GM08714 (cell line): ENCODE measurements at regions not wholly inside any gene's neighbourhood (a gene's known extent, or its start where the extent isn't known, plus 50 kb on each side); places are given as distances from the start of the nearest gene placed in this dataset.
"Not testable (repeated sequence)": the region's sequence is repeated elsewhere in the genome, so short reads cannot be mapped to it uniquely, and the experiment has no call there.

Experiments used
- H3K4me3 ChIP-seq: fragments of 200-500 bp; sonication (Bioruptor generic); 2 replicates; pipeline ENCODE4 v1.5.1; 2014; ENCODE audit warnings: mild to moderate bottlenecking, low read length, inconsistent platforms
- ZNF274 ChIP-seq: IDR thresholded peaks from 2 replicates; pipeline ENCODE4 v1.6.1; 2012; ENCODE audit warnings: mild to moderate bottlenecking, low read depth, low read length

DNA sequence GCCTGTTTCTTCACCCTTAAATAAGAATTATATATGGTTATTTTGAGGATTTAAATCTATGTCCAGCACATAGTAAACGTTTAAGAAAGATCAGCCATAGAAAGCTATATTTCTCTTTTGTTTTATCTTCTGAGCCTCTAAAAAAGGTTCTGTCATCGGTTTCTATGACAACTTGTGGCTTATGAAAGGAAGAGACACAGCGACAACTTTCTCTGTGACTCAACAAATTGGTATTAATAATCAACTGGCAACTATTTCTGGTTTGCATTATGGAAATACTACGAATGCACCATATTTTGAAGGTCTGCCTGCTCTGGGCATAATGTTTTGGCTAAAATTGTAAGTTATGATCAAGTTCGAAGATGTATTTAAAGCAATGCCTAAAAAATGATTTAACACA, 751.0 kb downstream of the CD109 start:
- no peak overlapping the region for H3K4me3 ChIP-seq
- TF ChIP-seq ZNF274: no peak

DNA sequence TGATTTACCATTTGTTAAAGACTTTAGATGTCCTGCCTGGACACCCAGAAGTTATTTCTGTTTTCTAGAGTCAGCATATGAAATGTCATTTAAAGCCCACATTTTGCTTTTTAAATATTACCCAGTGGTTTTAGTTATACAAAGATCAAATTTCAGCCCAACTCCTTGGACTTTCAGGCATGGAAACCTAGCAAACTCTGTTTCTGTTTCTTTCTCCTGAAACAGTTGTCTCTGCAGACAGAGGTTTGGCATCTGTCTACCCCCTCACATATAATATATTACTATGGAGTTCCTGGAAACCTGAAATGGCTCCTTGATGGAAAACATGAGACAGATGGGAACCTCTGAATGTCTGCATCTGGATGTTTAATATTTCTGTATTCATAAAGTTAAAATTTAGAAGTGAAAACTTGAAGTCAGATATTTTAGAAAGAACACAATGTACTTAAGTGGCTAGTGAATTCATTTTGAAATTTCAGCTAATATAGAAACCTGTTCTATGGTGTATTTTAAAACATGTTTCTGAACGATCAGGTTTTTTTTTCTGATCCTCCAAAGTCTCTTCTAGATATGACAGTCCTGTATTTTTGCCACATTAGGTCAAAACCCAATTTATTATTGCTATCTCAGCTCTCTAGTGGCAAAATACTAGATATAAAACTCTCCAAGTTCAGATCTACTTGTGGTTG, 743.3 kb downstream of the CD109 start:
- H3K4me3 ChIP-seq: no peak overlapping the region
- no peak for TF ChIP-seq ZNF274

GRCh38 chr6:74438395-74438794, 742.4 kb downstream of the CD109 start:
- not testable (repeated sequence) for H3K4me3 ChIP-seq

DNA sequence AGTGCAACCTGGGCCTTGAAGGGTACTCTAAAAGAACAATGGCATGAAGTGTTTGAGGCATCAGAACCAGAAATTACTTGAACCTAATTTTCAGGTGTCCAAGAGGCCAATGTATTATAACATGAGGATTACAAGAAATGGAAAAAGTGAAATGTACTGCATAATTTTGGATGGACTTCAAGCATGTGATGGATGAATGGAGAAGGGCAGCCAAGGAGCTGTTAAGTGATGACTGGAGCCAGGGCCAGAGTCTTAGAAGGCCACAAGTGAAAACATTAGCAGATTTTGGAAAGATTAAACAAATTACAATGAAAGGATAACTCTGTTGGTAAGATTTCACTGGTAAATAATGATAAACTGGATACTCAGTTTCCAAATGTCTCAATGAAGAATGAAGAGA, 738.2 kb downstream of the CD109 start:
- H3K4me3 ChIP-seq: no peak overlapping the region
- TF ChIP-seq ZNF274: no peak

- no peak overlapping the region for H3K4me3 ChIP-seq
- TF ChIP-seq ZNF274: no peak
Observed at GRCh38 chr6:74431873-74432580, 736.0 kb downstream of the CD109 start.

DNA sequence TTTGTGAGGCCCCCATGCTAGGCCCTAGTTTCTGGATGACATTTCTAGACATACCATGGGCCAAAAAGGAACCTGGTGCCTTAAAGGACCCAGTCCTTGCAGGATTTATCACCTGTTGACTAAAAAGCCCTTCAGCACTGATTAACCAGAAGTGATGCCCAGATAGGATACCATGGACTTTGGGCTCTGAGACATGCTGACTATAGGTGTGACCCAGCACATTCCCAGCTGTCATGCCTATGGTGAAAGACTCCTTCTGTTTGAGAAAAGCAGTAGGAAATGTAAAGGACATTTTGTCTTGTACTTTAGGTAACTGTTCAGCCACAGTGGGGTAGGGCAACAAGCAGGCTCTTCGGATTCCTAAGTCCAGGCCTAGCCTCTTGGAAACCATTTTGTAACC, 724.2 kb downstream of the CD109 start:
- no peak for TF ChIP-seq ZNF274
- no peak overlapping the region for H3K4me3 ChIP-seq

GRCh38 chr6:74415056-74415455, 719.1 kb downstream of the CD109 start:
- no peak overlapping the region for H3K4me3 ChIP-seq
- no peak for TF ChIP-seq ZNF274

DNA sequence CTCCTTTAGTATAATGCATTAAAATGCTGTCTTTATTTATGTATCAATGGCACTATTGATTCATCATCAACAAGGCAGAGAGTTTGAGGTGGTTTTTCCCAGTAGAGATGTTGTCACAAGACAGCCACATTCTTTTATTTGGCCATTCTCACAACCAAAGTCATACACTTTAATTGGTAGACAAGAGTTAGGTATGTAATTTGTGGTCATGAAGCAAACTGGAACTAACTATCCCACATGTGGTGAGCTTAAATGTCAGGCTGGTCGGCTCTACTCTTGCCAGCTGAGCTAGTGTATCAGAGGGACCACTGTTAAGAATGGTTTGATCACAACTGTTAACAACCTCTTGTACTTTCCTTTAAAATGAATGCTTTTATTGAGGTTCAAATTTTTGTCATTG, 714.6 kb downstream of the CD109 start:
- TF ChIP-seq ZNF274: no peak
- H3K4me3 ChIP-seq: no peak overlapping the region

DNA sequence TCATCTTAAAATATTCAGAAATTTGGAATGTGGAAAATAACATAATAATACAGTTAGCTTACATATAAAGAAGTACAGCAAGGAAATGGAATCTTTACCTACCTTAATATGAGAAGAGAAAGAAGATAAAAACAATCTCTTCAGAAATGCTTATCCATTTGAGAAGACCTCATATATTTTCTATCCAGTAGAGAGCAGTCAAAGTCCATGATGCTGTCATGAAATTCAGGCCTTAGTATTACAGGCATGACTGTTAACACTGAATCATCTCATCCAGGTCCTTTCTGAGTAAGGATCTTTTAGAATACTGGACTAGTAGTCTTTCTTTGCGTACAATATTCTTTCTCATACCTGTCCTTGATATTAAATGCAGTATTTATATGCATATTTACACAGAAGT, 713.4 kb downstream of the CD109 start:
- TF ChIP-seq ZNF274: no peak
- H3K4me3 ChIP-seq: no peak overlapping the region

GRCh38 chr6:74408844-74409243, 712.8 kb downstream of the CD109 start:
- TF ChIP-seq ZNF274: no peak
- H3K4me3 ChIP-seq: no peak overlapping the region

DNA sequence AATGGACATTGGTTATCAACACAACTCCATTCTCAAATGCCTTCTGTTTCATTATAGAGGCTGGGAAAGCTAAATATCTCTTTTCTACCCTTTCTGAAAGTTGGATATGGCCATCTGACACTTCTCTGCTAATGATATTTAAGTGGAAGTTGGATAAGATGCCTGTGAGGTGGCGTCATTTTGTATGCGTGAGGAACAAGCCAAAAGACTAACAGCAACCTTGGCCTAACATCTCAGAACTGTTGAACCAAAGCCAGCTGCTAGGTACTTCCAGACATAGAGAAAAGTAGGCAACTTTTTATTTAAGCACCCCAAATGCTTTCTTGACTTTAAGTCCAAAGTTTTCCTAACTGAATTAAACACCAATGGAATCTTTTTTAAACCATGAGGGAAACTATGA, 708.4 kb downstream of the CD109 start:
- no peak overlapping the region for H3K4me3 ChIP-seq
- TF ChIP-seq ZNF274: no peak

- H3K4me3 ChIP-seq: no peak overlapping the region
- no peak for TF ChIP-seq ZNF274
Observed at GRCh38 chr6:74402781-74403180, 706.8 kb downstream of the CD109 start.

DNA sequence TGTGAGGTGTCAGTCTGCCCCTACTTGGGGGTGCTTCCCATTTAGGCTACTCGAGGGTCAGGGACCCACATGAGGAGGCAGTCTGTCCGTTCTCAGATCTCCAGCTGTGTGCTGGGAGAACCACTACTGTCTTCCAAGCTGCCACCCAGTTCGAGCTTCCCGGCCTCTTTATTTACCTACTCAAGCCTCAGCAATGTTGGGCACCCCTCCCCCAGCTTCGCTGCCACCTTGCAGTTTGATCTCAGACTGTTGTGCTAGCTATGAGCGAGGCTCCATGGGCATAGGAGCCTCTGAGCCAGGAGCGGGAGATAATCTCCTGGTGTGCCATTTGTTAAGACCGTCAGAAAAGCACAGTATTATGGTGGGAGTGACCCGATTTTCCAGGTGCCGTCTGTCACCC, 682.4 kb downstream of the CD109 start:
- H3K4me3 ChIP-seq: not testable (repeated sequence)

DNA sequence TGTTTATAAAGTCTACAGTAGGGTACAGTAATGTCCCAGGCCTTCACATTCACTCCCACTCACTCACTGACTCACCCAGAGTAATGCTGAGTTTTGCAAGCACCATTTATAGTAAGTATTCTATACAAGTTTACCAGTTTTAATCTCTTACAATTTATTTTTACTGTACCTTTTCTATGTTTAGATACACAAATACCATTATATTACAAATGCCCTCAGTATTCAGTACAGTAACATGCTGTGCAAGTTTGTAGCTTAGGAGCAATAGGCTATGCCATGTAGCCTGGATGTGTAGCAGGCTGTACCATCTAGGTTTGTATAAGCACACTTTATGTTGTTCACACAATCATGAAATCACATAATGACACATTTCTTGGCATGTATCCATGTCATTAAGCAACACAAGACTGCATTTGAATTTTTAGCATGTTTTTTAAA, 673.6 kb downstream of the CD109 start:
- TF ChIP-seq ZNF274: no peak
- no peak overlapping the region for H3K4me3 ChIP-seq

- no peak for TF ChIP-seq ZNF274
- no peak overlapping the region for H3K4me3 ChIP-seq
Observed at GRCh38 chr6:74368746-74369145, 672.7 kb downstream of the CD109 start.

DNA sequence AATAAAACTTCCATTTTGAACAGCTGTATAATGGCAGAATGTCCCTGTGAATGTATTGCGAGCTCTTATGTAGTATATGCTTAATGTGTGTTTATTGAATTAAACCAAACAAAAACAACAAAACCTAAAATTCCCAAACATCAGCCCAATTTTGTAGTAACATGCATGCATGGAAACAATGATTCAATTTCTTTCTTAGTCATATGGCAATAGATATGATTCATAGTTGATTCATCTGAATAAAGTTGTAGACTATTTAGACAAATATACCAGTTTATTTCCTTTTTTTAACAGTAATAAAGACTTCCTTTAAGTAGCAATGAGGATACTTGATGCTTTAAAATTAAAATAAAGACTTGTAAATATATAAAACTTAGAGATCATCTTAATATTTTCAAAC, 670.6 kb downstream of the CD109 start:
- no peak overlapping the region for H3K4me3 ChIP-seq
- TF ChIP-seq ZNF274: no peak
